CD14-positive monocyte (primary cell): ENCODE measurements at regions not wholly inside any gene's neighbourhood (a gene's known extent, or its start where the extent isn't known, plus 50 kb on each side); places are given as distances from the start of the nearest gene placed in this dataset.

Experiments
- DNase-seq, 3 donors: peaks; one replicate each; pipeline ENCODE4 v3.0.0-alpha.2; 2011 to 2022
- H2AFZ ChIP-seq: 2 replicates; pipeline ENCODE4 v1.6.0; 2012; ENCODE audit warnings: mild to moderate bottlenecking, low read depth, low read length, inconsistent platforms; ENCODE audit not compliant: insufficient read depth, poor library complexity, severe bottlenecking
- H3K27ac ChIP-seq, 2 donors: 1 replicate in 1 of 2; 2 replicates in 1 of 2; pipeline ENCODE4 v1.5.1; 2012 to 2013; ENCODE audit warnings: low read length in 2 of 2, control low read depth in 1 of 2, inconsistent platforms in 1 of 2, low read depth in 1 of 2, mild to moderate bottlenecking in 1 of 2
- H3K27me3 ChIP-seq, 2 donors: one replicate each; pipeline versions ENCODE4 v1.6.0 to v1.6.1; 2011 to 2013; ENCODE audit warnings: low read length in 2 of 2; ENCODE audit not compliant: control insufficient read depth in 2 of 2, insufficient read depth in 2 of 2
- H3K36me3 ChIP-seq, 2 donors: replicated peaks in 1 of 2; 1 replicate in 1 of 2; 2 replicates in 1 of 2; pipeline versions ENCODE4 v1.5.1 to v1.6.1; 2012 to 2013; ENCODE audit warnings: low read length in 2 of 2, control low read depth in 1 of 2, inconsistent platforms in 1 of 2, mild to moderate bottlenecking in 1 of 2; ENCODE audit not compliant: insufficient read depth in 2 of 2, control insufficient read depth in 1 of 2
- H3K4me1 ChIP-seq, 2 donors: 1 replicate in 1 of 2; 2 replicates in 1 of 2; pipeline versions ENCODE4 v1.5.1 to v1.6.1; 2012 to 2013; ENCODE audit warnings: low read length in 2 of 2, control low read depth in 1 of 2, inconsistent platforms in 1 of 2, mild to moderate bottlenecking in 1 of 2, moderate library complexity in 1 of 2; ENCODE audit not compliant: insufficient read depth in 2 of 2, control insufficient read depth in 1 of 2
- H3K4me2 ChIP-seq: replicated peaks from 2 replicates; pipeline ENCODE3; 2012; ENCODE audit warnings: low read length, moderate library complexity, mild to moderate bottlenecking; ENCODE audit not compliant: poor library complexity, severe bottlenecking; ENCODE audit errors: extremely low read depth
- H3K4me3 ChIP-seq, 3 experiments: fragments of 200-600 bp in 1 of 3; sonication (generic) in 1 of 3; replicated peaks in 1 of 3; 1 replicate in 2 of 3; 2 replicates in 1 of 3; pipeline ENCODE4 v1.5.1; 2011 to 2013; ENCODE audit warnings: low read length in 3 of 3, mild to moderate bottlenecking in 3 of 3, control low read depth in 2 of 3, low read depth in 2 of 3, inconsistent platforms in 1 of 3, moderate library complexity in 1 of 3
- H3K79me2 ChIP-seq: 2 replicates; pipeline ENCODE4 v1.6.0; 2012; ENCODE audit warnings: mild to moderate bottlenecking, control low read depth, inconsistent platforms, low read length, moderate library complexity; ENCODE audit not compliant: insufficient read depth
- H3K9ac ChIP-seq: 2 replicates; pipeline ENCODE4 v1.6.0; 2017; ENCODE audit warnings: low read length, mild to moderate bottlenecking; ENCODE audit not compliant: insufficient read depth, poor library complexity, severe bottlenecking
- H3K9me3 ChIP-seq, 2 donors: replicated peaks in 1 of 2; 1 replicate in 1 of 2; 2 replicates in 1 of 2; pipeline versions ENCODE4 v1.5.1 to v1.6.1; 2012 to 2013; ENCODE audit warnings: low read length in 2 of 2, control low read depth in 1 of 2; ENCODE audit not compliant: control insufficient read depth in 1 of 2, insufficient read depth in 1 of 2
- H4K20me1 ChIP-seq: 2 replicates; pipeline ENCODE4 v1.6.0; 2012; ENCODE audit warnings: mild to moderate bottlenecking, low read length, control low read depth, moderate library complexity; ENCODE audit not compliant: insufficient read depth
- H3K27ac Mint-ChIP-seq, 7 donors: one replicate each; pipeline ENCODE4 v1.8.0; 2020; ENCODE audit warnings: mild to moderate bottlenecking in 7 of 7, mixed read lengths in 7 of 7, moderate library complexity in 6 of 7, inconsistent platforms in 2 of 7
- H3K27me3 Mint-ChIP-seq, 3 donors: one replicate each; pipeline ENCODE4 v1.8.0; 2021 to 2022; ENCODE audit warnings: low read depth in 3 of 3, mild to moderate bottlenecking in 3 of 3, mixed read lengths in 3 of 3, moderate library complexity in 3 of 3, inconsistent platforms in 1 of 3
- H3K36me3 Mint-ChIP-seq, 2 donors: one replicate each; pipeline ENCODE4 v1.8.0; 2020; ENCODE audit warnings: mixed read lengths in 2 of 2, inconsistent platforms in 1 of 2, mild to moderate bottlenecking in 1 of 2
- H3K4me1 Mint-ChIP-seq: one replicate; pipeline ENCODE4 v1.8.0; 2020; ENCODE audit warnings: mild to moderate bottlenecking, mixed read lengths
- H3K4me3 Mint-ChIP-seq, 2 donors: one replicate each; pipeline ENCODE4 v1.8.0; 2020; ENCODE audit warnings: mild to moderate bottlenecking in 2 of 2, mixed read lengths in 2 of 2, moderate library complexity in 1 of 2
- H3K9me3 Mint-ChIP-seq, 7 donors: one replicate each; pipeline ENCODE4 v1.8.0; 2020 to 2022; ENCODE audit warnings: mixed read lengths in 7 of 7, mild to moderate bottlenecking in 6 of 7, moderate library complexity in 6 of 7, inconsistent platforms in 2 of 7
- CTCF ChIP-seq: fragments of 200-600 bp; IDR thresholded peaks from one replicate; pipeline ENCODE4 v1.8.0; 2022; ENCODE audit warnings: antibody characterized with exemption, mild to moderate bottlenecking
- WGBS: methylation state at CpG from one replicate; pipeline ENCODE4 v1.1.5; 2013; ENCODE audit warnings: missing lambda C conversion rate; ENCODE audit not compliant: insufficient coverage; 5-methylcytosine and 5-hydroxymethylcytosine counted together
- intact Hi-C, 2 donors: fragments of 100-400 bp; cut with micrococcal nuclease; formaldehyde crosslinking; loops; one replicate each; pipeline versions ENCODE4 v1.15.0 to v1.15.1; 2023

- Histone ChIP-seq H3K36me3 (no peaks in the 10 kb centered on the region), H2AFZ (no peak overlapping the region), H3K9me3 (peaks cover 3 to 11% of the 10 kb centered on the region in 2 donors), H3K4me1 (no peaks in the 10 kb centered on the region), H3K4me3 (no peak overlapping the region), H3K4me2 (no peak overlapping the region), H3K27ac (no peak overlapping the region), H3K27me3 (no peaks in the 10 kb centered on the region), H3K9ac (no peak overlapping the region), H4K20me1 (no peaks in the 10 kb centered on the region), H3K79me2 (no peaks in the 10 kb centered on the region)
- intact Hi-C loops, result no loop called here
- peaks cover 2 to 8% (median 7%) of the 10 kb centered on the region in 7 donors for H3K9me3 Mint-ChIP-seq
- no peaks in the 10 kb centered on the region for H3K4me1 Mint-ChIP-seq
- TF ChIP-seq CTCF, result no peak
- no peak for DNase-seq
- WGBS, result no CpG with 5 or more reads among the region's 5 CpGs
- peaks cover 0 to 2% (median 0%) of the 10 kb centered on the region in 3 donors for H3K27me3 Mint-ChIP-seq
- H3K4me3 Mint-ChIP-seq, result no peak overlapping the region
- no peaks in the 10 kb centered on the region for H3K36me3 Mint-ChIP-seq
- no peak overlapping the region for H3K27ac Mint-ChIP-seq
Observed at GRCh38 chr13:105663182-105663581, 872.3 kb downstream of the EFNB2 start.

- intact Hi-C loops, result no loop called here
- Histone ChIP-seq H3K79me2 (no peaks in the 10 kb centered on the region), H3K9me3 (peaks cover 3 to 11% of the 10 kb centered on the region in 2 donors), H3K27ac (no peak overlapping the region), H2AFZ (no peak overlapping the region), H4K20me1 (no peaks in the 10 kb centered on the region), H3K27me3 (no peaks in the 10 kb centered on the region), H3K9ac (no peak overlapping the region), H3K4me2 (no peak overlapping the region), H3K4me1 (no peaks in the 10 kb centered on the region), H3K4me3 (no peak overlapping the region), H3K36me3 (no peaks in the 10 kb centered on the region)
- Mint-ChIP-seq H3K4me3 (no peak overlapping the region), H3K27me3 (peaks cover 0 to 2% (median 0%) of the 10 kb centered on the region in 3 donors), H3K9me3 (peaks cover 2 to 9% (median 5%) of the 10 kb centered on the region in 7 donors), H3K27ac (no peak overlapping the region), H3K36me3 (no peaks in the 10 kb centered on the region), H3K4me1 (no peaks in the 10 kb centered on the region)
- TF ChIP-seq CTCF, result no peak
- no peak for DNase-seq
- WGBS, result 100% methylated on average over 1 of the region's 3 CpGs
Observed at GRCh38 chr13:105660561-105660960, 874.9 kb downstream of the EFNB2 start.
